HCT116 (cell line): ENCODE measurements at regions not wholly inside any gene's neighbourhood (a gene's known extent, or its start where the extent isn't known, plus 50 kb on each side); places are given as distances from the start of the nearest gene placed in this dataset.

Source experiments
- ATAC-seq: fragments of 200-7000 bp; cut with Tn5 transposase; 2 replicates; pipeline ENCODE4 v1.9.1; 2020; ENCODE audit warnings: mild to moderate bottlenecking, moderate library complexity
- BruUV-seq: library from RNA; stranded (reverse); fragments of 400-500 nt; replicated peaks from 2 replicates; lab custom pipeline; 2021; lab: Mats Ljungman, UMichigan
- CTCF ChIA-PET: fragments of 300-600 bp; sonication (Branson Sonifier 250); formaldehyde crosslinking; loops from one replicate; lab custom pipeline; 2021; ENCODE audit warnings: antibody characterized with exemption; lab: Charles Lee
- POLR2A ChIA-PET: fragments of 300-600, 350-600 bp; sonication (Branson Sonifier 250); formaldehyde crosslinking; loops from one replicate; lab custom pipeline; 2021; ENCODE audit warnings: antibody characterized with exemption; lab: Charles Lee
- RAD21 ChIA-PET, 2 experiments: fragments of 300-600 bp; sonication (Branson Sonifier 250); formaldehyde crosslinking; loops; one replicate each; lab custom pipeline; 2023; ENCODE audit warnings: low total read pairs in 2 of 2; ENCODE audit not compliant: uncharacterized antibody in 2 of 2, unreplicated experiment in 2 of 2, low non-redundant PET in 1 of 2; lab: Charles Lee
- DNase-seq: peaks from one replicate; pipeline ENCODE4 v3.0.0-alpha.2; 2010; ENCODE audit warnings: low read depth, low spot score
- H2AFZ ChIP-seq: fragments of 200-600 bp; shearing (Covaris generic), sonication (generic); 2 replicates; pipeline ENCODE4 v1.6.1; 2017; ENCODE audit warnings: low read depth, mixed run types, mixed read lengths, antibody characterized with exemption, low read length; ENCODE audit not compliant: poor library complexity, severe bottlenecking
- H3K27ac ChIP-seq: 2 replicates; pipeline ENCODE4 v1.5.1; 2012; ENCODE audit warnings: low read depth, low read length
- H3K27me3 ChIP-seq: fragments of 200-600 bp; sonication (generic); 2 replicates; pipeline ENCODE4 v1.6.1; 2016; ENCODE audit warnings: mixed run types, low read length, mixed read lengths; ENCODE audit not compliant: insufficient read depth
- H3K36me3 ChIP-seq, 2 experiments: fragments of 200-500 bp in 1 of 2; fragments of 200-600 bp in 1 of 2; sonication (Bioruptor generic) in 1 of 2; sonication (generic) in 1 of 2; 2 replicates each; pipeline versions ENCODE4 v1.5.1 to v1.6.1; 2014 to 2016; ENCODE audit warnings: low read length in 2 of 2, inconsistent platforms in 1 of 2, mixed read lengths in 1 of 2, mixed run types in 1 of 2; ENCODE audit not compliant: insufficient read depth in 2 of 2, control insufficient read depth in 1 of 2
- H3K4me1 ChIP-seq, 2 experiments: fragments of 200-600 bp in 1 of 2; sonication (generic) in 1 of 2; 2 replicates each; pipeline versions ENCODE4 v1.5.1 to v1.6.1; 2012 to 2017; ENCODE audit warnings: low read length in 2 of 2, inconsistent platforms in 1 of 2, mild to moderate bottlenecking in 1 of 2, mixed read lengths in 1 of 2, mixed run types in 1 of 2, moderate library complexity in 1 of 2; ENCODE audit not compliant: insufficient read depth in 2 of 2, control insufficient read depth in 1 of 2
- H3K4me2 ChIP-seq: fragments of 200-600 bp; sonication (generic); 2 replicates; pipeline ENCODE4 v1.6.1; 2017; ENCODE audit warnings: mixed run types, low read length, mixed read lengths
- H3K4me3 ChIP-seq, 2 experiments: fragments of 200-600 bp in 1 of 2; sonication (generic) in 1 of 2; replicated peaks in 1 of 2; 2 replicates each; pipeline ENCODE4 v1.5.1; 2011 to 2016; ENCODE audit warnings: low read length in 2 of 2, control low read depth in 1 of 2, low read depth in 1 of 2, mild to moderate bottlenecking in 1 of 2, mixed read lengths in 1 of 2, mixed run types in 1 of 2
- H3K79me2 ChIP-seq: fragments of 200-600 bp; sonication (generic); 2 replicates; pipeline ENCODE4 v1.6.1; 2017; ENCODE audit warnings: mild to moderate bottlenecking, mixed run types, low read length, moderate library complexity, mixed read lengths; ENCODE audit not compliant: insufficient read depth
- H3K9ac ChIP-seq: fragments of 200-600 bp; sonication (generic); 2 replicates; pipeline ENCODE4 v1.6.1; 2016; ENCODE audit warnings: low read length, mixed read lengths
- H3K9me2 ChIP-seq: fragments of 200-600 bp; sonication (generic), shearing (Covaris generic); 2 replicates; pipeline ENCODE4 v1.6.1; 2017; ENCODE audit warnings: mixed run types, mild to moderate bottlenecking, moderate library complexity; ENCODE audit not compliant: insufficient read depth
- H3K9me3 ChIP-seq, 2 experiments: fragments of 200-500 bp in 1 of 2; fragments of 200-600 bp in 1 of 2; sonication (Bioruptor generic) in 1 of 2; sonication (generic) in 1 of 2; 2 replicates each; pipeline ENCODE4 v1.6.1; 2014 to 2017; ENCODE audit warnings: low read length in 2 of 2, mixed read lengths in 2 of 2, inconsistent platforms in 1 of 2, low read depth in 1 of 2, mild to moderate bottlenecking in 1 of 2, mixed run types in 1 of 2, moderate library complexity in 1 of 2; ENCODE audit not compliant: control insufficient read depth in 1 of 2, insufficient read depth in 1 of 2
- H4K20me1 ChIP-seq: fragments of 200-600 bp; sonication (generic), shearing (Covaris generic); 2 replicates; pipeline ENCODE4 v1.6.1; 2017; ENCODE audit warnings: mixed run types, mild to moderate bottlenecking, moderate library complexity; ENCODE audit not compliant: insufficient read depth
- CBX3 ChIP-seq: IDR thresholded peaks from 2 replicates; pipeline ENCODE4 v1.6.1; 2012; ENCODE audit warnings: low read depth
- CTCF ChIP-seq, 3 experiments: fragments of 200-600 bp in 1 of 3; sonication (generic) in 1 of 3; IDR thresholded peaks in 2 of 3; conservative IDR thresholded peaks in 1 of 3; 2 replicates each; pipeline ENCODE4 v1.5.1; 2012 to 2017; ENCODE audit warnings: low read depth in 2 of 3, low read length in 2 of 3, antibody characterized with exemption in 1 of 3, borderline replicate concordance in 1 of 3, control low read depth in 1 of 3, mild to moderate bottlenecking in 1 of 3, mixed read lengths in 1 of 3, mixed run types in 1 of 3, moderate library complexity in 1 of 3; ENCODE audit not compliant: insufficient read depth in 1 of 3
- SIN3A ChIP-seq: IDR thresholded peaks from 2 replicates; pipeline ENCODE4 v1.6.1; 2012; ENCODE audit warnings: low read depth
- intact Hi-C: fragments of 100-400 bp; cut with micrococcal nuclease; formaldehyde crosslinking; loops from 2 replicates; pipeline ENCODE4 v1.10.0; 2022
- TF ChIP-seq, protein P1 (sequence below): IDR thresholded peaks from 2 replicates; pipeline ENCODE4 v1.6.1; 2011; ENCODE audit warnings: mild to moderate bottlenecking, low read length, moderate library complexity; ENCODE audit not compliant: insufficient replicate concordance; ENCODE audit errors: extremely low read depth

DNA sequence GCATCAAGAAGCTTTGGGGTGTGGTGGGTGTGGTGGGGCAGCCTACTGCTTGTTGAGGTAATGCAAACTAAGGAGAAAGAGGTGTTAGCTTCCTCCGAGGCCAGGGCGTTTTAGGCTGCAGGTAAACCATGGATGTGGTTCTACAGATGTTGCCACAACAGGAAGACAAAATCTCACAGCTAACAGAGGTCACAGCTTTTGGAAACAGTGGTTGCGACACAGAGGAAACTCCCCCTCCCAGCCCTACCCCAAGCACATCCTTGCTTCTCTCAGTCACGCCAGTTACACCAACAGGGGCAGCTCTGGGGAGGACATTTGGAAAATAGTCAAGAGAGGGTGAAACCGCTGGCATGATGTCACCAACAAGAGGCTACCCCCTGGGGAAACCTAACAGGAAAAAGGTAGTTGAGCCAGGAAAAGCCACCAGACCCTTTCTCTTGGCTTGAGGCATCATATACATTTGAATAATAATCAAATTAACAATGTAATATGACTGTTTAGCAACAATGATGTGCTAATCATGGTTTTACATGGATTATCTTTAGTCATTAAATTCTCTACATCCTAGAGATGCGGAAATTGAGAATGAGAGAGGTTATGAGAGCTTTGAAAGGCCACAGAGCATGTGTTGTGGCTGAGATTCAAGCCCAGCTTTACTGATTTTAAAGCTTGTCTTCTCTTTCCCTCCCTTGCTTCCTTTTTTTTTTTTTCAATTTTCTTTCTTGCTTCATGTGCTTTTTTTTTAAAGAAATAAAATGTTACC is 82.2 kb upstream of the IL12B start:
- TF ChIP-seq, protein P1, sequence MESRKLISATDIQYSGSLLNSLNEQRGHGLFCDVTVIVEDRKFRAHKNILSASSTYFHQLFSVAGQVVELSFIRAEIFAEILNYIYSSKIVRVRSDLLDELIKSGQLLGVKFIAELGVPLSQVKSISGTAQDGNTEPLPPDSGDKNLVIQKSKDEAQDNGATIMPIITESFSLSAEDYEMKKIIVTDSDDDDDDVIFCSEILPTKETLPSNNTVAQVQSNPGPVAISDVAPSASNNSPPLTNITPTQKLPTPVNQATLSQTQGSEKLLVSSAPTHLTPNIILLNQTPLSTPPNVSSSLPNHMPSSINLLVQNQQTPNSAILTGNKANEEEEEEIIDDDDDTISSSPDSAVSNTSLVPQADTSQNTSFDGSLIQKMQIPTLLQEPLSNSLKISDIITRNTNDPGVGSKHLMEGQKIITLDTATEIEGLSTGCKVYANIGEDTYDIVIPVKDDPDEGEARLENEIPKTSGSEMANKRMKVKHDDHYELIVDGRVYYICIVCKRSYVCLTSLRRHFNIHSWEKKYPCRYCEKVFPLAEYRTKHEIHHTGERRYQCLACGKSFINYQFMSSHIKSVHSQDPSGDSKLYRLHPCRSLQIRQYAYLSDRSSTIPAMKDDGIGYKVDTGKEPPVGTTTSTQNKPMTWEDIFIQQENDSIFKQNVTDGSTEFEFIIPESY, result no peak
- TF ChIP-seq SIN3A (no peak), CBX3 (no peak), CTCF (IDR thresholded peaks at IDR 0.05 in 2 of 3, conservative IDR thresholded peaks at IDR 0.05 in 1 of 3; ENCODE audit: borderline replicate concordance in 1 of 3, insufficient read depth in 1 of 3, low read depth in 2 of 3, low read length in 2 of 3) (no peak)
- no peaks in the 10 kb centered on the region for H3K4me1 ChIP-seq

More for the DNA sequence above, 82.2 kb upstream of the IL12B start:
- H4K20me1 ChIP-seq, result no peaks in the 10 kb centered on the region
- no peaks in the 10 kb centered on the region for H3K9me3 ChIP-seq
- no peaks in the 10 kb centered on the region for H3K27me3 ChIP-seq
- no peaks in the 10 kb centered on the region for H3K9me2 ChIP-seq
- no peak overlapping the region for H3K27ac ChIP-seq
- no peaks in the 10 kb centered on the region for H3K36me3 ChIP-seq
- DNase-seq (no peak), ATAC-seq (no peak)
- no peaks in the 10 kb centered on the region for H3K79me2 ChIP-seq
- no peak overlapping the region for H2AFZ ChIP-seq
- H3K4me2 ChIP-seq, result no peak overlapping the region
- no TSS peak for BruUV-seq
- POLR2A ChIA-PET, result no interaction called here
- intact Hi-C loops, result no loop called here
- no peak overlapping the region for H3K4me3 ChIP-seq
- H3K9ac ChIP-seq, result no peak overlapping the region
- CTCF ChIA-PET, result no interaction called here
- RAD21 ChIA-PET, result no interaction called here
